ENCODE measurements at regions not wholly inside any gene's neighbourhood (a gene's known extent, or its start where the extent isn't known, plus 50 kb on each side); places are given as distances from the start of the nearest gene placed in this dataset.

DNA sequence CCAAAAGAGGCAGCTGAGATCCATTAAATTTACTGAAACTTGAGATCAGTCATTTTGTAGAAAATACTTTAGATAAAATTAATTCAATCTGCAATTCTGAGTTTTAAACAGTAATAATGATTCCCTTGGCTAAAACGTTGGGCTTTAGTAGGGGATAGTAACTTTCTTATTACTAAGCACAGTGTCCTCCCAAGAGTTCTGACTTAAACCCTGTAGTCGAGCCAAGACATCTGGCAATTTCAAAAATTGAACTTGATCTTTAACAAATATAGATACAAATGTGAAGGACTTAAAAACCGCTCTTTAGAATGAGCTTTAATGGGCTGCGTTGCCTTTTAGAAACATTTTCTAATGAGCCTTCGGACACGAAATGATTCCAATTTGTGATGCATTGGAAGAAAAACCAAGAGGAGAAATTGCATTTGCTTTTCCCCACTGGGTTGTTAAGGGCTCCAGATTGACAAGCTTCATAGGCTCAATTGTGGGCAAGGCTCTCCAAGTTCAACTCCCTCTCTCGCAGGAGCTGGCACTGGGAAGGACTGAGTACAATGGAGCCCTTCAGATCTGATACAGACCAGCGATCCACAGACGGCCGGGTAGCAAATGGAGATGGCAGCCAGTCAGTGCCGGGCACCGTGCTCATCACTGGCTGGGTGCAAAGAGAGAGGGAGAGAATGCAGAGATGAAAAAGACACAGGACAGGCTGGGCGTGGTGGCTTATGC, 921.3 kb upstream of the AUTS2 start:
- no peak for TF ChIP-seq MAX (IDR thresholded peaks at IDR 0.05)
- TF ChIP-seq CTCF (IDR thresholded peaks at IDR 0.05; ENCODE audit: low read depth, low read length, missing input control): no peak
- TF ChIP-seq NR2F2 (IDR thresholded peaks at IDR 0.05): no peak
- TF ChIP-seq RAD21 (IDR thresholded peaks at IDR 0.05): no peak
- TF ChIP-seq RXRA (IDR thresholded peaks at IDR 0.05): no peak
- TF ChIP-seq, protein P1, sequence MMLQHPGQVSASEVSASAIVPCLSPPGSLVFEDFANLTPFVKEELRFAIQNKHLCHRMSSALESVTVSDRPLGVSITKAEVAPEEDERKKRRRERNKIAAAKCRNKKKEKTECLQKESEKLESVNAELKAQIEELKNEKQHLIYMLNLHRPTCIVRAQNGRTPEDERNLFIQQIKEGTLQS (IDR thresholded peaks at IDR 0.05): no peak
- no peak for TF ChIP-seq GABPA (IDR thresholded peaks at IDR 0.05 in 1 of 2, conservative IDR thresholded peaks at IDR 0.05 in 1 of 2)
- no peak for TF ChIP-seq FOXA1 (IDR thresholded peaks at IDR 0.05)
- TF ChIP-seq JUND (IDR thresholded peaks at IDR 0.05): no peak
- no peak for TF ChIP-seq HNF4G (IDR thresholded peaks at IDR 0.05)
- no peaks in the 10 kb centered on the region for H3K36me3 ChIP-seq (ENCODE audit: control insufficient read depth in 4 of 4, insufficient read depth in 3 of 4, low read depth in 1 of 4, low read length in 3 of 4)
- no peak overlapping the region for H3K4me3 ChIP-seq (ENCODE audit: low read depth in 1 of 3, low read length in 3 of 3)
- H3K27ac ChIP-seq (ENCODE audit: low read depth in 1 of 2, low read length in 2 of 2): no peak overlapping the region
- WGBS: 85% methylated on average over 13 of the region's 13 CpGs
- H3K9me3 ChIP-seq (ENCODE audit: control insufficient read depth in 4 of 4, low read length in 3 of 4): peaks cover 0 to 6% (median 2%) of the 10 kb centered on the region in 4 donors
- H3K4me1 ChIP-seq (ENCODE audit: control insufficient read depth in 4 of 4, insufficient read depth in 4 of 4, low read length in 3 of 4): no peaks in the 10 kb centered on the region
- DNase-seq (ENCODE audit: low spot score): no peak
- no peak overlapping the region for H3K9ac ChIP-seq (ENCODE audit: low read depth in 1 of 2, low read length in 2 of 2)
- no peaks in the 10 kb centered on the region for H3K27me3 ChIP-seq (ENCODE audit: control insufficient read depth in 4 of 4, insufficient read depth in 4 of 4, low read length in 3 of 4)

DNA sequence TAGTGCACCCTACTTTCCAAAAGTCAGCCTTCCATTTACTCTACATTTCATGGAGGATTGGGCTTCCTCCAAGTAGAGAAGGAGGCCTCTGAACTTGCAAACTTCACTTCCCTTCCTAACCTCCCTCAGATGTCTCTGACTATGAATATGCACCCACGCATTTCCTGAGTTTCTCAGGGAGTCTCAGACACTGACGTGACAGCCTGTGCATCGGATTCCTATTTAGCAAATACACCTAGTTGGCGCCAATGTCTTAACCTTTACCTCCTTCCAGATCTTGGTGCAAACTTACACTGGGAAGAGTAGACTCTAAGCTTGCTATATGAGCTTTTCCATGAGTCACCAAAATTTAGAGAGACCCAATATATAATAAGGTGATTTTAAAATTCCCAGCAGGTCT, 920.1 kb upstream of the AUTS2 start:
- Histone ChIP-seq H3K4me1 (ENCODE audit: control insufficient read depth in 4 of 4, insufficient read depth in 4 of 4, low read length in 3 of 4) (no peaks in the 10 kb centered on the region), H3K9ac (ENCODE audit: low read depth in 1 of 2, low read length in 2 of 2) (no peak overlapping the region), H3K4me3 (ENCODE audit: low read depth in 1 of 3, low read length in 3 of 3) (no peak overlapping the region), H3K36me3 (ENCODE audit: control insufficient read depth in 4 of 4, insufficient read depth in 3 of 4, low read depth in 1 of 4, low read length in 3 of 4) (no peaks in the 10 kb centered on the region), H3K9me3 (ENCODE audit: control insufficient read depth in 4 of 4, low read length in 3 of 4) (peaks cover 0 to 6% (median 2%) of the 10 kb centered on the region in 4 donors), H3K27ac (ENCODE audit: low read depth in 1 of 2, low read length in 2 of 2) (no peak overlapping the region), H3K27me3 (ENCODE audit: control insufficient read depth in 4 of 4, insufficient read depth in 4 of 4, low read length in 3 of 4) (no peaks in the 10 kb centered on the region)
- DNase-seq (ENCODE audit: low spot score): no peak
- TF ChIP-seq CTCF (IDR thresholded peaks at IDR 0.05; ENCODE audit: low read depth, low read length, missing input control) (no peak), NR2F2 (IDR thresholded peaks at IDR 0.05) (no peak), HNF4A (conservative IDR thresholded peaks at IDR 0.05) (no peak), HNF4G (IDR thresholded peaks at IDR 0.05) (no peak), MAX (IDR thresholded peaks at IDR 0.05) (no peak), REST (IDR thresholded peaks at IDR 0.05) (no peak), EGR1 (IDR thresholded peaks at IDR 0.05; ENCODE audit: low read depth in 2 of 2) (no peak), YY1 (IDR thresholded peaks at IDR 0.05) (no peak), FOXA2 (IDR thresholded peaks at IDR 0.05) (no peak), RAD21 (IDR thresholded peaks at IDR 0.05) (no peak), GABPA (IDR thresholded peaks at IDR 0.05 in 1 of 2, conservative IDR thresholded peaks at IDR 0.05 in 1 of 2) (no peak), SP1 (IDR thresholded peaks at IDR 0.05) (no peak), JUND (IDR thresholded peaks at IDR 0.05) (no peak), FOXA1 (IDR thresholded peaks at IDR 0.05) (no peak), RXRA (IDR thresholded peaks at IDR 0.05) (no peak), TAF1 (conservative IDR thresholded peaks at IDR 0.05) (no peak)
- TF ChIP-seq, protein P2, sequence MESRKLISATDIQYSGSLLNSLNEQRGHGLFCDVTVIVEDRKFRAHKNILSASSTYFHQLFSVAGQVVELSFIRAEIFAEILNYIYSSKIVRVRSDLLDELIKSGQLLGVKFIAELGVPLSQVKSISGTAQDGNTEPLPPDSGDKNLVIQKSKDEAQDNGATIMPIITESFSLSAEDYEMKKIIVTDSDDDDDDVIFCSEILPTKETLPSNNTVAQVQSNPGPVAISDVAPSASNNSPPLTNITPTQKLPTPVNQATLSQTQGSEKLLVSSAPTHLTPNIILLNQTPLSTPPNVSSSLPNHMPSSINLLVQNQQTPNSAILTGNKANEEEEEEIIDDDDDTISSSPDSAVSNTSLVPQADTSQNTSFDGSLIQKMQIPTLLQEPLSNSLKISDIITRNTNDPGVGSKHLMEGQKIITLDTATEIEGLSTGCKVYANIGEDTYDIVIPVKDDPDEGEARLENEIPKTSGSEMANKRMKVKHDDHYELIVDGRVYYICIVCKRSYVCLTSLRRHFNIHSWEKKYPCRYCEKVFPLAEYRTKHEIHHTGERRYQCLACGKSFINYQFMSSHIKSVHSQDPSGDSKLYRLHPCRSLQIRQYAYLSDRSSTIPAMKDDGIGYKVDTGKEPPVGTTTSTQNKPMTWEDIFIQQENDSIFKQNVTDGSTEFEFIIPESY (IDR thresholded peaks at IDR 0.05): no peak
- TF ChIP-seq, protein P1 (IDR thresholded peaks at IDR 0.05): no peak
- 82% methylated on average over 4 of the region's 4 CpGs for WGBS
